Right ventricle myocardium superior (tissue), 1 donor: ENCODE measurements at regions not wholly inside any gene's neighbourhood (a gene's known extent, or its start where the extent isn't known, plus 50 kb on each side); places are given as distances from the start of the nearest gene placed in this dataset.

Source experiments
- ATAC-seq: fragments of 200-7000 bp; cut with Tn5 transposase; one replicate; pipeline ENCODE4 v1.9.1; 2020; ENCODE audit warnings: mild to moderate bottlenecking; ENCODE audit not compliant: poor library complexity
- DNase-seq: peaks from one replicate; pipeline ENCODE4 v3.0.0-alpha.2; 2020
- intact Hi-C: fragments of 100-400 bp; cut with DNase I; formaldehyde crosslinking; loops from one replicate; pipeline ENCODE4 v1.11.2; 2022
- donor health status: DM: no; HTN: yes; CAD: no; lungs with severe emphysema.

DNA sequence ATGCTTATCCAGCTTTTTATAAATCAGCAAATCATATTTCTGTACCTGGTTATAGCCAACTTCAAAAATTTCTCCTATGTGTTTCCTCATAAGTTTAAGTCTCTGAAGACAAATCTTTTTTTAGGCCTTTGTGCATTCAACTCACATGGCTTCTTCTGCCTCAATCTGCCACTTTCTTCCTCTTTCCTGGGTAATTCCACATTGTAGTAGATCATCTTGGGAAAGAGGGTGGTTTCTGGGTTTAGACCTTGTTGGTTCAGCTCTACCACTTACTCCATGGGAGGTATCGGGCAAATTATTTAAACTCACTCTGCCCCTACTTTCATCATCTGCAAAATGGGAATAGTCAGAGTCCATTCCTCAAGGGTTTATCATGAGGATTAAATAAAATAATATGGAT lies 707.0 kb upstream of the ZEB2 start:
- intact Hi-C loops: no loop called here
- ATAC-seq (no peak), DNase-seq (no peak)

- ATAC-seq (no peak), DNase-seq (no peak)
- intact Hi-C loops: no loop called here
These were observed 701.6 kb upstream of the ZEB2 start for GRCh38 chr2:145221516-145221915.

- no peak for ATAC-seq
- intact Hi-C loops: no loop called here
- DNase-seq: no peak
These were observed 701.1 kb upstream of the ZEB2 start for GRCh38 chr2:145221032-145221431.

GRCh38 chr2:145220496-145220895 lies 700.6 kb upstream of the ZEB2 start:
- ATAC-seq (no peak), DNase-seq (no peak)
- intact Hi-C loops: no loop called here

DNA sequence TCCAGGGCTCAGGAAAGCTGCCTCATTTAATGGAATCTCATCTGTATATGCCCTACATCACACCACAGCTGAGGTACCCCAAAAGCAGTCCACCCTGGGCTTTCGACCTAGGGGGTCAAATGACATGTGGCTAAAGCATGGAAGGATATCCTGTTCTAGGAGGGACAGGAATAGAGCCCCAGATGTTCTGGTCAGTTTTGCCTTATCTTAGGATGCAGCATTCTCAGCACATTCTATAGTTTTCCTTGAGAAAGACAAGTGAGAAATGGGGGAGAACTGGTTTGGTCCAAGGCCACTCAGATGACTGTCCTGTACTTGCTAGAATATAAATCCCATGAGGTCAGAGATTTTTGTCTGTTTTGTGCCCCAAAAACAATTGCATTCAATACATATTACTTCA lies 688.0 kb upstream of the ZEB2 start:
- ATAC-seq (no peak), DNase-seq (no peak)
- intact Hi-C loops: no loop called here

- intact Hi-C loops: no loop called here
- DNase-seq (no peak), ATAC-seq (no peak)
These were observed 686.8 kb upstream of the ZEB2 start for GRCh38 chr2:145206496-145207281.

- no peak for DNase-seq
- intact Hi-C loops: no loop called here
- no peak for ATAC-seq
These were observed 684.0 kb upstream of the ZEB2 start for GRCh38 chr2:145203891-145204290.

DNA sequence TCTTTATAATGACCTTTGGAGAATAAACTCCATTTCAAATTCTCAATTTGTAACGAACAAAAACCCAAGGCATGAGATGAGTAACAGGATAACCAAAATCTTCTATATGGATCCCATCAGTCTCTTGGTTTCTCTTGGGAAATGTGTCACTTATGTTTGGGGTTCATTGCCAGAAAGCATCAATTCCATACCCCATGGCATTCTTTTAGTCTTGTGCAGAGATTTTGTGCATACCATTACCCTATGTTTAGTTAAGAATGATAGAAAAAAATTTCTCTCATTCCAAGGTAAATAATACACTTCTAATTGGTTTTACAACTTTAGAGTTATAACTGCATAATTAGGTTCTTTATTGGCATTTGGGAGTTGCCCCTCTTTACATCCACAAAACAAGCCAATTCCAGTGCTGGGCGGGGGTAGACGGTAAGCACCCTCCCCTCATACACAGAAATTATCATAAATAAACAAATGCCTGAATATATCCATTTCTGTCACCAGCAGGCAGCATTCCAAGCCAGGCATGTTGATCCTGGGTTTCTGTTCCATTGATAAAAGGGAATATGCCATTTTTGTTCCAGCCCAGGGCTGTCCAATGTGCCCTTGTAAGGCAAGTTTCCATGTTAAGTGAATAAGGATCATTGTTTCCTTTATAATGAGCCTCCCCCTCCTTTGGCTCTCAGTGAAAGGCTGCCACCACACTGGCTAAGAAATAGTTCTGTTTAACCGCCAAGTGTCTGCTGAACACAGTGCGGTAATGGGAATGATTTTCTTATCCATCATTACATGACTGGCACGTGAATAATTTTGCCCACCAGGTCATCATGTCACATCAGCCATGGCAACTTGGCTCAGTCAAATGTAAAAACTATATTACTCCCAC lies 680.1 kb upstream of the ZEB2 start:
- no peak for ATAC-seq
- intact Hi-C loops: no loop called here

DNA sequence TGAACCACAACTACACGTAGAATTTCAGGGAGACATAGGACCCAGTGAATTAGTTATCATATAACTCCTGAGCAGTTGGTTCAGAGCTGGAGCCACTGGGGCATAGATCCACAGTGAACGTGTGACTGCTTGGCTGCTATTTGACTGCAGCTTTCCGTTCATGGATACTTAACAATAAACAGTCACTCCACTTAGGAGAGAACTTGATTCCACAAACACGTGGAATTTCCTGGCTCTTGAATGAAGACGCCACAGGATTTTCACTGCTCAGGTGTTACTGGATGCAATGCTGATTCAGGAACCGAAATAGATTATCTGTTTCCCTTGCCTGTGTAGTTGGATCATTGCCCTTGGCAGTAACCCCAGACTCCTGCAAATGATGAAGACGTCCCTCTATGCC lies 679.1 kb upstream of the ZEB2 start:
- intact Hi-C loops: no loop called here
- ATAC-seq (peak; percentile 91), DNase-seq (no peak)

More for the DNA sequence above, 680.1 kb upstream of the ZEB2 start:
- DNase-seq: no peak

GRCh38 chr2:145198555-145198954 lies 678.6 kb upstream of the ZEB2 start:
- DNase-seq (no peak), ATAC-seq (no peak)
- intact Hi-C loops: no loop called here

DNA sequence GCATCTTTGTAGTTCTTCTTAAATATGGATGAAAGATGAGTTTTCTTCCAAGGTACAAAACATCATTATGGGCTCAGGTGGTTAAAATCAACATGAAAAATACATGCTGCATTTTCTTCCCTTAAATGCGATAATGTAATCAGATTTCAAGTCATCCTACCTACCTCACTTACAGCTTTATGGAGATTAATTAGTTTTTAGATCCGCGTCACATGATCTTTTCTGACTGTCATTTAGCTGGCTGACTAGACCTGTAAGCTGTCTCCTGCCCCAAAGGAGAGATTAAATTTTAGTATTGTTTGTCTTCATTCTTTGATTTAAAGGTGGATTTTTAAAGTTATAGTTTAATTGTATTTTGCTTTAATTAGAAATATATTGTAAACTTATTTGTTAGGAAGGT lies 678.0 kb upstream of the ZEB2 start:
- intact Hi-C loops: no loop called here
- DNase-seq (no peak), ATAC-seq (no peak)

GRCh38 chr2:145194673-145195072 lies 674.8 kb upstream of the ZEB2 start:
- DNase-seq: no peak
- no peak for ATAC-seq
- intact Hi-C loops: no loop called here

- DNase-seq (no peak), ATAC-seq (no peak)
- intact Hi-C loops: no loop called here
These were observed 670.2 kb upstream of the ZEB2 start for GRCh38 chr2:145190031-145190703.

DNA sequence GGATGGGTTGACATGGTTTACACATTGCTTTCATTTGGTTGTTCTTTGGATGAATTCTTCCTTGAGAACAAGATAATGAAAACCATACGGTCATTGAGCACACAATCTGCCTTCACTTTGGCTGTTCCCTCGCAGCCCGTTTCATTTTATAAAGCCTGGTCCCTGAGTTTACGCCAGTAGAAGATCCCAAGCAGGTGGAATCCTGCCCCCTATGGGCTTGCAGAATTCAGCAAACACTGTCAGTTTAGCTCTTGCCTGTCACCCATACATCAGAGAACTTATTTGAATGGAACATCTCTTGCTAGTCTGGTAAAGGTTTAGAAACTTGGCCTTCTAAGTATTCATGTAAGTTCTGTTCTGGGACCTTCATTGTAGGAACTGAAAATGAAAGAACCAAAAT lies 666.4 kb upstream of the ZEB2 start:
- DNase-seq: no peak
- intact Hi-C loops: no loop called here
- peak; percentile 50 for ATAC-seq

- intact Hi-C loops: no loop called here
- ATAC-seq (peak; percentile 14), DNase-seq (no peak)
These were observed 665.8 kb upstream of the ZEB2 start for GRCh38 chr2:145185696-145186095.

DNA sequence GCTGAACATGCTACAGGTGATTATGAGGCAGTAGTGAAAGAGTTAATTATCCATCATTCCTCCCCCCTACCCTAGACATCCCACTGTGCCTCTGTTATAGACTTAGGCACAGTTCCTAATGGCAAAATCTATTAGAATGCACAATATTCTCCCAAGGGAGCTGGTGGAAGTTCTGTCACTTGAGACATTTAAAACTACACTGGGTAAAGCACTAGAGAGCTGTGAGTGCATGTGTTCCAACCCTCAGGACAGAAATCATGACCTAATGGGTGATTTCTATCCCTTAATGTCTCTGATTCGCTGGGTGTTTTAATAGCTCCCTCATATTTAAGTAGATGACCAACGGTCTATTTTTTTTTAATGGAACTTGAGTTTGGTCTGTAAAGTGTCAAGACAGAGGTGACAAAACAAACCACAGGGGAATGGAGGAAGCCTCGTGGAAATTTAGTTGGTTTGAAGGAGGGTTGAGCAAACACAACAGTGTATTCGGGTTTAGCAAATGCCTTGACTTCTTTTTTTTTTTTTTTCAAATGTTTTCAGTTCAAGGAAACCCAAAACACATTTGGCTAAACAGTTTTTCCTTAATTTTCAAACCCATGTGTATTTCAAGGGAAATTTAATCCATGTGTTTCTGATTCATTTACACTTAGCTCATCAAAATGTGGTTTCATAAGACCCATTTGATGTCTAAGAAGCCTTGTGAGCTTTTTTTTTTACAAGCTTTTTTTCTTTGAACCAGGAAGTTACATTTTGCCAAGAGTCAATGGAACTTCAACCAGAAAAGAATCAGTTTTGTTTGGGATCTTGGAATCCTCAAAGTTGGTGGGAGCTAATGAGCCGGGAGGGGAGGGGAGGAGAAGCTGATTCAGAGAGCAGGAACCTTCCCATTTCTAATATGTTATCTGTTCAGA lies 665.1 kb upstream of the ZEB2 start:
- ATAC-seq (peak; percentile 76), DNase-seq (no peak)
- intact Hi-C loops: no loop called here

DNA sequence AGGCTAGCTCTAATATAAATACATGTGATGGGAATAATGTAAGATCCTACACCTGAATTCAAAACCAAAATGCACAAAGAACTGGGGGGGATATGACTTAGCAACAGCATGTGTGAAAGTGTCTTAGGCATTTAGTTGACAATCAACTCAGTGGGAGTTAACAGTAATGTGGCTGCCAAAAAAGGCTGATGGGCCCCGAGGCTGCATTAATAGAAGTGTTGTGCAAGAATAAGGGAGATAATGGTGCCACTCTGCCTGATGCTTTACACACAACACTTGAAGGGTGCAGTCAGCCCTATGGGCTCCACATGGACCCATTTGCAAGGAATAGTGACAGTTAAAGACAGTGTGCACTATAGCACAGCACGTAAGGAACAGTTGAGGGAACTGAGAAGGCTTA lies 649.4 kb upstream of the ZEB2 start:
- intact Hi-C loops: no loop called here
- ATAC-seq (no peak), DNase-seq (no peak)

DNA sequence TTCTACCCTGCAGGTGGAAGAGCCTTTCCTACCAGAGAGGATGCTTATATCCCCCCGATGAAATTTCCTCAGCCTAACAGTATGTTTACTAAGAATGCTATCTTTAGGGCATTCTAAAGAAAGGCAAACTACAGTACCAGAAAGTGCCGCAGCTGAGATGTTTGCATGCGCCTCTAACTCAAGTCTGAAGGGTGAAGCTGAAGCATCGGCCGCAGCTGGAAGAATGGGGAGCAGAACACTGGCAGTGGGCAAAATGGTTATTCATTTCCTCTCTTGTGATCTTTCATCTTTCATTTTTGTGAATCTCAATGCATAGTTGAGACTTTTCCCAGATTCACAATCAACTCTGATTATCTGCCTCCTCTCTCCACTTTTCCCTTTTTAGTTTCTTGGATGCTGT lies 648.2 kb upstream of the ZEB2 start:
- DNase-seq (no peak), ATAC-seq (no peak)
- intact Hi-C loops: no loop called here
